ENCODE measurements at regions not wholly inside any gene's neighbourhood (a gene's known extent, or its start where the extent isn't known, plus 50 kb on each side); places are given as distances from the start of the nearest gene placed in this dataset.
A peak's percentile ranks its signal among the peaks of the same experiment; 100 is the strongest.

GRCh38 chr6:10315658-10316372 lies 99.1 kb downstream of the TFAP2A start:
- H3K9ac ChIP-seq (ENCODE audit: extremely low read depth, low read length, poor library complexity, severe bottlenecking), result no peak overlapping the region
- Mint-ChIP-seq H3K9me3 (peaks cover 8% of the 10 kb centered on the region), H3K36me3 (ENCODE audit: low read depth) (no peaks in the 10 kb centered on the region), H3K27ac (no peak overlapping the region), H3K4me3 (no peak overlapping the region), H3K27me3 (ENCODE audit: insufficient read depth) (peaks cover 21% of the 10 kb centered on the region), H3K4me1 (peaks cover 26% of the 10 kb centered on the region)
- WGBS, 2 experiments (ENCODE audit: insufficient coverage in 1 of 2, insufficient read length in 1 of 2), result 75 to 84% methylated on average over 3 to 7 of the region's 7 CpGs
- H3K27ac ChIP-seq (ENCODE audit: low read depth, low read length), result peak overlapping the region; percentile 47
- H3K27me3 ChIP-seq (ENCODE audit: control insufficient read depth, insufficient read depth, low read length, poor library complexity, severe bottlenecking), result no peaks in the 10 kb centered on the region
- H3K4me3 ChIP-seq (ENCODE audit: low read length), result no peak overlapping the region
- peaks cover 4% of the 10 kb centered on the region for H3K4me1 ChIP-seq (ENCODE audit: control insufficient read depth, insufficient read depth, low read length)
- DNase-seq, result no peak
- H3K36me3 ChIP-seq (ENCODE audit: control insufficient read depth, insufficient read depth, low read length), result no peaks in the 10 kb centered on the region
- no peaks in the 10 kb centered on the region for H3K9me3 ChIP-seq (ENCODE audit: control insufficient read depth, low read length)
- no peak for TF ChIP-seq CTCF (conservative IDR thresholded peaks at IDR 0.05)

GRCh38 chr6:10315034-10315433 lies 99.8 kb downstream of the TFAP2A start:
- H3K9me3 Mint-ChIP-seq, result peaks cover 8% of the 10 kb centered on the region
- no peaks in the 10 kb centered on the region for H3K36me3 ChIP-seq (ENCODE audit: control insufficient read depth, insufficient read depth, low read length)
- 38 to 46% methylated on average over 3 to 8 of the region's 8 CpGs for WGBS, 2 experiments (ENCODE audit: insufficient coverage in 1 of 2, insufficient read length in 1 of 2)
- peaks cover 30% of the 10 kb centered on the region for H3K4me1 Mint-ChIP-seq
- H3K27ac ChIP-seq (ENCODE audit: low read depth, low read length), result peak overlapping the region; percentile 47
- H3K4me3 Mint-ChIP-seq, result no peak overlapping the region
- H3K9me3 ChIP-seq (ENCODE audit: control insufficient read depth, low read length), result no peaks in the 10 kb centered on the region
- peaks cover 18% of the 10 kb centered on the region for H3K27me3 Mint-ChIP-seq (ENCODE audit: insufficient read depth)
- DNase-seq, result peak; percentile 74
- H3K36me3 Mint-ChIP-seq (ENCODE audit: low read depth), result no peaks in the 10 kb centered on the region
- no peak overlapping the region for H3K4me3 ChIP-seq (ENCODE audit: low read length)
- H3K4me1 ChIP-seq (ENCODE audit: control insufficient read depth, insufficient read depth, low read length), result peaks cover 4% of the 10 kb centered on the region
- H3K9ac ChIP-seq (ENCODE audit: extremely low read depth, low read length, poor library complexity, severe bottlenecking), result no peak overlapping the region
- TF ChIP-seq CTCF (conservative IDR thresholded peaks at IDR 0.05), result no peak
- H3K27ac Mint-ChIP-seq, result no peak overlapping the region
- H3K27me3 ChIP-seq (ENCODE audit: control insufficient read depth, insufficient read depth, low read length, poor library complexity, severe bottlenecking), result no peaks in the 10 kb centered on the region

GRCh38 chr6:10314163-10314955 lies 100.5 kb downstream of the TFAP2A start:
- H3K27ac Mint-ChIP-seq, result no peak overlapping the region
- H3K4me3 Mint-ChIP-seq, result no peak overlapping the region

More at GRCh38 chr6:10314163-10314955, 100.5 kb downstream of the TFAP2A start:
- Histone ChIP-seq H3K4me1 (ENCODE audit: control insufficient read depth, insufficient read depth, low read length) (peaks cover 4% of the 10 kb centered on the region), H3K27ac (ENCODE audit: low read depth, low read length) (peak overlapping the region; percentile 21), H3K4me3 (ENCODE audit: low read length) (no peak overlapping the region), H3K27me3 (ENCODE audit: control insufficient read depth, insufficient read depth, low read length, poor library complexity, severe bottlenecking) (no peaks in the 10 kb centered on the region), H3K36me3 (ENCODE audit: control insufficient read depth, insufficient read depth, low read length) (no peaks in the 10 kb centered on the region), H3K9ac (ENCODE audit: extremely low read depth, low read length, poor library complexity, severe bottlenecking) (no peak overlapping the region), H3K9me3 (ENCODE audit: control insufficient read depth, low read length) (no peaks in the 10 kb centered on the region)
- H3K9me3 Mint-ChIP-seq, result peaks cover 5% of the 10 kb centered on the region
- no peak for TF ChIP-seq CTCF (conservative IDR thresholded peaks at IDR 0.05)
- 85 to 88% methylated on average over 14 to 17 of the region's 17 CpGs for WGBS, 2 experiments (ENCODE audit: insufficient coverage in 1 of 2, insufficient read length in 1 of 2)
- peaks cover 36% of the 10 kb centered on the region for H3K4me1 Mint-ChIP-seq
- no peaks in the 10 kb centered on the region for H3K36me3 Mint-ChIP-seq (ENCODE audit: low read depth)
- no peak for DNase-seq
- H3K27me3 Mint-ChIP-seq (ENCODE audit: insufficient read depth), result peaks cover 16% of the 10 kb centered on the region

Measured in endodermal cell (in vitro differentiated cells).